Endothelial cell (in vitro differentiated cells): ENCODE measurements at regions not wholly inside any gene's neighbourhood (a gene's known extent, or its start where the extent isn't known, plus 50 kb on each side); places are given as distances from the start of the nearest gene placed in this dataset.
"Not testable (repeated sequence)": the region's sequence is repeated elsewhere in the genome, so short reads cannot be mapped to it uniquely, and the experiment has no call there.

Source experiments
- DNase-seq: peaks from one replicate; pipeline ENCODE4 v3.0.0; 2021; ENCODE audit warnings: low spot score
- H3K27ac Mint-ChIP-seq: one replicate; pipeline ENCODE4 v1.8.0; 2021; ENCODE audit warnings: mixed read lengths, inconsistent platforms; ENCODE audit not compliant: unreplicated experiment
- H3K27me3 Mint-ChIP-seq: one replicate; pipeline ENCODE4 v1.8.0; 2021; ENCODE audit warnings: mild to moderate bottlenecking, moderate library complexity, mixed read lengths, inconsistent platforms; ENCODE audit not compliant: unreplicated experiment
- H3K36me3 Mint-ChIP-seq: one replicate; pipeline ENCODE4 v1.8.0; 2021; ENCODE audit warnings: mild to moderate bottlenecking, low read depth, mixed read lengths, inconsistent platforms; ENCODE audit not compliant: unreplicated experiment
- H3K4me1 Mint-ChIP-seq: one replicate; pipeline ENCODE4 v1.8.0; 2021; ENCODE audit warnings: mild to moderate bottlenecking, mixed read lengths, inconsistent platforms; ENCODE audit not compliant: unreplicated experiment
- H3K4me3 Mint-ChIP-seq: one replicate; pipeline ENCODE4 v1.8.0; 2021; ENCODE audit warnings: mild to moderate bottlenecking, mixed read lengths, inconsistent platforms; ENCODE audit not compliant: unreplicated experiment
- H3K9me3 Mint-ChIP-seq: one replicate; pipeline ENCODE4 v1.8.0; 2021; ENCODE audit warnings: mixed read lengths, inconsistent platforms; ENCODE audit not compliant: unreplicated experiment
- TF ChIP-seq, protein P1 (sequence below): fragments of 200-600 bp; sonication (generic); IDR thresholded peaks from one replicate; pipeline ENCODE4 v1.5.0; 2021; ENCODE audit warnings: antibody characterized with exemption; ENCODE audit not compliant: unreplicated experiment

- H3K4me3 Mint-ChIP-seq = no peak overlapping the region
- H3K27me3 Mint-ChIP-seq = peaks cover 5% of the 10 kb centered on the region
- H3K4me1 Mint-ChIP-seq = no peaks in the 10 kb centered on the region
- no peaks in the 10 kb centered on the region for H3K36me3 Mint-ChIP-seq
- H3K27ac Mint-ChIP-seq = no peak overlapping the region
- DNase-seq = no peak
- TF ChIP-seq, protein P1, sequence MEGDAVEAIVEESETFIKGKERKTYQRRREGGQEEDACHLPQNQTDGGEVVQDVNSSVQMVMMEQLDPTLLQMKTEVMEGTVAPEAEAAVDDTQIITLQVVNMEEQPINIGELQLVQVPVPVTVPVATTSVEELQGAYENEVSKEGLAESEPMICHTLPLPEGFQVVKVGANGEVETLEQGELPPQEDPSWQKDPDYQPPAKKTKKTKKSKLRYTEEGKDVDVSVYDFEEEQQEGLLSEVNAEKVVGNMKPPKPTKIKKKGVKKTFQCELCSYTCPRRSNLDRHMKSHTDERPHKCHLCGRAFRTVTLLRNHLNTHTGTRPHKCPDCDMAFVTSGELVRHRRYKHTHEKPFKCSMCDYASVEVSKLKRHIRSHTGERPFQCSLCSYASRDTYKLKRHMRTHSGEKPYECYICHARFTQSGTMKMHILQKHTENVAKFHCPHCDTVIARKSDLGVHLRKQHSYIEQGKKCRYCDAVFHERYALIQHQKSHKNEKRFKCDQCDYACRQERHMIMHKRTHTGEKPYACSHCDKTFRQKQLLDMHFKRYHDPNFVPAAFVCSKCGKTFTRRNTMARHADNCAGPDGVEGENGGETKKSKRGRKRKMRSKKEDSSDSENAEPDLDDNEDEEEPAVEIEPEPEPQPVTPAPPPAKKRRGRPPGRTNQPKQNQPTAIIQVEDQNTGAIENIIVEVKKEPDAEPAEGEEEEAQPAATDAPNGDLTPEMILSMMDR = no peak
- no peaks in the 10 kb centered on the region for H3K9me3 Mint-ChIP-seq
Measured at GRCh38 chr16:60137891-60138290, 1403.8 kb upstream of the GOT2 start.

DNA sequence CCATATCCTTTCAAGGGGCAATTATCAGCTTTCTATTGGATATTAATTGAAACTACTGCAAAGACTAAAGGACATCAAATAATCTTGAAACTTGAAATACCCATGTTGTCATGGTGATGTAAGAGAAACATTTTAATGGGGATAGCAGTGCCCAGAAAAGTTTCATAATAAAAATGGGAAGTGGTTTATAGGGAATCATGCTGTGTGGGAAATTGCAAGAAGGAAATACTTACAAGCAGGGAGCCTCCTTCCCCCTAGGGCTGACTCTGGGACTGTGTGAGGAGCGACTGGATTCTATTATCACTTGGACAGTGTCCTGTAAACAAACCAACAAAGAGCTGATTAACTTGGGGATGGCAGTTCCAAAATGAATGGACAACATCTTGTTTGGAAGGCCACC, 1393.1 kb upstream of the GOT2 start:
- Mint-ChIP-seq H3K27ac (no peak overlapping the region), H3K4me3 (no peak overlapping the region), H3K27me3 (peaks cover 2% of the 10 kb centered on the region), H3K9me3 (no peaks in the 10 kb centered on the region), H3K36me3 (no peaks in the 10 kb centered on the region), H3K4me1 (no peaks in the 10 kb centered on the region)
- DNase-seq = no peak
- TF ChIP-seq, protein P1 = no peak

DNA sequence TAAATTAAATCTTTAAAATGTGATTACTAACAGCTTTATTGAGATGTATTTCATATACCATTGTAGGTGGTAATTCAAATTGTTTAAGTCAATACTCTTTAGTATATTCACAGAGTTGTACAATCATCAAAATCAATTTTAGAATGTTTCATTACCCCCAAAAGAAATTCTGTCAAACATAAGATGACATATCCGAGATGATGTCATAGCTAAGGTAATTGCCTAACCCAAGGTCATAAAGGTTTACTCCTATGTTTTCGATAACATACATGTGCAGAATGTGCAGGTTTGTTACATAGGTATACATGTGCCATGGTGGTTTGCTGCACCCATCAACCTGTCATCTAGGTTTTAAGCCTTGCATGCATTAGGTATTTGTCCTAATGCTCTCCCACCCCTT, 1392.0 kb upstream of the GOT2 start:
- H3K36me3 Mint-ChIP-seq, DNase-seq, H3K27ac Mint-ChIP-seq, H3K9me3 Mint-ChIP-seq, H3K4me1 Mint-ChIP-seq, H3K27me3 Mint-ChIP-seq, H3K4me3 Mint-ChIP-seq: not testable (repeated sequence)

DNA sequence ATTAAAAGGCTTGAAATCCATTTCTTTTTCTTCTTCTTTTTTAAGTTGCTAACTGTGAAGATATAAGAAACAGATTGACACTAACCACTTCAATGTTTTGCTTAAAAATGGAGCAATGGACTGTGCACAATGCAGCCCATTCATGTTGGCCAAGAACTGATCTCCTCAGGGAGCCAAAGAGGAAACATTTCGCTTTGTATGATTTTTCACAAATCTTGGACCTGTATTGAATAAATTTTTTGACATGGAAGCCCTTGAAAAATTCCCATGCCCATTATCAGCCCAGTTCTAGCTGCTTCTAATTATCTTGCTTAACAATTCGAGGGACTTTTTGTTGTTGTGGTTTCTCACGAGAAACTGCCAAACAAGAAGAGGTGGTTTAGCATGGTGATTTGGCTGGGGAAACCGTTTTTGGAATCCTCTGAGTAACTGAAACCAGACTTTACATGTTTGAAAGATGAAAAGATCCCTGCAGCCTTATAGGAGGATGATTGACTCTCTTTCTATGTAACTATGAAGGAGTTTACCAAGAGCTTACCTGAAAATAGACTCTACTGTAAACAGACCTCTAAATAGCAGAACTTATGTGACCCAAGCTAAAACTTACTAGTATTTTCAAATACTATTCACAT, 1389.4 kb upstream of the GOT2 start:
- TF ChIP-seq, protein P1 = no peak
- Mint-ChIP-seq H3K9me3 (no peaks in the 10 kb centered on the region), H3K27me3 (peaks cover 2% of the 10 kb centered on the region), H3K4me1 (no peaks in the 10 kb centered on the region), H3K36me3 (no peaks in the 10 kb centered on the region), H3K27ac (no peak overlapping the region), H3K4me3 (no peak overlapping the region)
- no peak for DNase-seq

DNA sequence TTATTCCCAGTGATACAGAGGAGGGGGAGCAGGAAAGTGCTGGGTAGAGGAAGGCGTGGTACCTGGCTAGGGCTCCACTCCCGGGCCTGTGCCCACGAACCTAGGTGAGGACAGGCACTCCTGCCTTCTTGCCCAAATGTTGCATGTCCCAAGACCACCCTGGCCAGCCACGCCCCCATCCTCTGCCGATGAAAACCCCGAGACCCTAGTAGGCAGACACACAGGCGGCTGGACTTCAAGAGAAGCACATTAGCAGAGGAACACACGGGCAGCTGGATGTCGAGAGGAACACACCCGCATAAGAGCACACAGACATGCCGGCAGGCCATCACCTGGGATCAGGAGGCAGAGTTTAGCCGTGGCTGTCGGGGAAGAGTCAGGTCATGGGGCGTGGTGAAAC, 1386.5 kb upstream of the GOT2 start:
- Mint-ChIP-seq H3K36me3 (no peaks in the 10 kb centered on the region), H3K4me3 (no peak overlapping the region), H3K4me1 (no peaks in the 10 kb centered on the region), H3K27ac (no peak overlapping the region), H3K27me3 (peaks cover 2% of the 10 kb centered on the region), H3K9me3 (no peaks in the 10 kb centered on the region)
- DNase-seq = no peak
- TF ChIP-seq, protein P1 = no peak
